ENCODE measurements at regions not wholly inside any gene's neighbourhood (a gene's known extent, or its start where the extent isn't known, plus 50 kb on each side); places are given as distances from the start of the nearest gene placed in this dataset.

DNA sequence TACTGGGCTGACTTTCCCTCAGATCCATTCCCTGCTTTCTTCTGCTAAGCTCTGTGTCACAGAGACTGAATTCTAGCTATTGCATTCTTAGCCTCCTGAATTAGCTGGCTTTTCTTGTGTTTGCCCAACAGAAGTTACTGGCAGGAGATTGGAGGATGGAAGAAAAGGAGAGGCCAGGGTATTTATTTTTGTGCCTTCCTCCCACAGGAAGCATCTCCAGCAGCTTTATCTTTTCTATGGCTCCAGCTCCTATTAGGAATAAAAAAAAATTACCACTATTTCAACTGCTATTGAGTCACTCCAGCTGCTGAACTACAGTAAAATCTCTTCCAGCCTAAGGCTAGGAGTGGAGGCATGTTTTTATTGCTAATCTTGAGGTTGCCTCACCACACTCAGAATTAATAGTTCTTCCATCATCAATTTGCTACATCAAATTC is 492.4 kb downstream of the RFPL4B start:
- TF ChIP-seq, protein P1, sequence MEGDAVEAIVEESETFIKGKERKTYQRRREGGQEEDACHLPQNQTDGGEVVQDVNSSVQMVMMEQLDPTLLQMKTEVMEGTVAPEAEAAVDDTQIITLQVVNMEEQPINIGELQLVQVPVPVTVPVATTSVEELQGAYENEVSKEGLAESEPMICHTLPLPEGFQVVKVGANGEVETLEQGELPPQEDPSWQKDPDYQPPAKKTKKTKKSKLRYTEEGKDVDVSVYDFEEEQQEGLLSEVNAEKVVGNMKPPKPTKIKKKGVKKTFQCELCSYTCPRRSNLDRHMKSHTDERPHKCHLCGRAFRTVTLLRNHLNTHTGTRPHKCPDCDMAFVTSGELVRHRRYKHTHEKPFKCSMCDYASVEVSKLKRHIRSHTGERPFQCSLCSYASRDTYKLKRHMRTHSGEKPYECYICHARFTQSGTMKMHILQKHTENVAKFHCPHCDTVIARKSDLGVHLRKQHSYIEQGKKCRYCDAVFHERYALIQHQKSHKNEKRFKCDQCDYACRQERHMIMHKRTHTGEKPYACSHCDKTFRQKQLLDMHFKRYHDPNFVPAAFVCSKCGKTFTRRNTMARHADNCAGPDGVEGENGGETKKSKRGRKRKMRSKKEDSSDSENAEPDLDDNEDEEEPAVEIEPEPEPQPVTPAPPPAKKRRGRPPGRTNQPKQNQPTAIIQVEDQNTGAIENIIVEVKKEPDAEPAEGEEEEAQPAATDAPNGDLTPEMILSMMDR (IDR thresholded peaks at IDR 0.05; ENCODE audit: low read length), result no peak
- TF ChIP-seq EZH2 (IDR thresholded peaks at IDR 0.05; ENCODE audit: borderline replicate concordance, low read length), result no peak
